Muscle of arm (tissue), 1 donor: ENCODE measurements at regions not wholly inside any gene's neighbourhood (a gene's known extent, or its start where the extent isn't known, plus 50 kb on each side); places are given as distances from the start of the nearest gene placed in this dataset.
A peak's percentile ranks its signal among the peaks of the same experiment; 100 is the strongest.
"Not testable (repeated sequence)": the region's sequence is repeated elsewhere in the genome, so short reads cannot be mapped to it uniquely, and the experiment has no call there.

ENCODE experiments used
- DNase-seq: peaks from one replicate; pipeline ENCODE4 v3.0.0-alpha.2; 2013

GRCh38 chr2:185384822-185385560 lies 353.6 kb upstream of the FSIP2 start:
- peak; percentile 4 for DNase-seq

GRCh38 chr2:185388226-185388625 lies 350.4 kb upstream of the FSIP2 start:
- DNase-seq, result no peak

- DNase-seq, result no peak
These were observed 347.1 kb upstream of the FSIP2 start for GRCh38 chr2:185391543-185391942.

GRCh38 chr2:185393091-185393490 lies 345.5 kb upstream of the FSIP2 start:
- DNase-seq, result no peak

GRCh38 chr2:185402474-185402873 lies 336.1 kb upstream of the FSIP2 start:
- no peak for DNase-seq

- DNase-seq, result no peak
These were observed 334.0 kb upstream of the FSIP2 start for GRCh38 chr2:185404578-185404977.

GRCh38 chr2:185417111-185417510 lies 321.5 kb upstream of the FSIP2 start:
- DNase-seq, result no peak

GRCh38 chr2:185417688-185418087 lies 320.9 kb upstream of the FSIP2 start:
- DNase-seq, result no peak

- not testable (repeated sequence) for DNase-seq
These were observed 313.5 kb upstream of the FSIP2 start for GRCh38 chr2:185424958-185425629.

GRCh38 chr2:185428000-185428399 lies 310.6 kb upstream of the FSIP2 start:
- DNase-seq, result no peak

- no peak for DNase-seq
These were observed 304.8 kb upstream of the FSIP2 start for GRCh38 chr2:185433824-185434223.

- no peak for DNase-seq
These were observed 301.7 kb upstream of the FSIP2 start for GRCh38 chr2:185436787-185437372.

- peak; percentile 43 for DNase-seq
These were observed 297.1 kb upstream of the FSIP2 start for GRCh38 chr2:185441486-185442005.

- DNase-seq, result peak; percentile 63
These were observed 282.1 kb upstream of the FSIP2 start for GRCh38 chr2:185456517-185456916.

- DNase-seq, result no peak
These were observed 275.1 kb upstream of the FSIP2 start for GRCh38 chr2:185463481-185463880.

- no peak for DNase-seq
These were observed 271.7 kb upstream of the FSIP2 start for GRCh38 chr2:185466915-185467314.

GRCh38 chr2:185471441-185471840 lies 267.2 kb upstream of the FSIP2 start:
- no peak for DNase-seq

- no peak for DNase-seq
These were observed 266.0 kb upstream of the FSIP2 start for GRCh38 chr2:185472574-185472973.

- DNase-seq, result no peak
These were observed 264.8 kb upstream of the FSIP2 start for GRCh38 chr2:185473838-185474237.

- no peak for DNase-seq
These were observed 262.7 kb upstream of the FSIP2 start for GRCh38 chr2:185475914-185476313.

GRCh38 chr2:185477452-185477851 lies 261.2 kb upstream of the FSIP2 start:
- no peak for DNase-seq

GRCh38 chr2:185484602-185485001 lies 254.0 kb upstream of the FSIP2 start:
- no peak for DNase-seq

- DNase-seq, result no peak
These were observed 236.3 kb upstream of the FSIP2 start for GRCh38 chr2:185502351-185502750.
